IMR-90 (cell line): ENCODE measurements at regions not wholly inside any gene's neighbourhood (a gene's known extent, or its start where the extent isn't known, plus 50 kb on each side); places are given as distances from the start of the nearest gene placed in this dataset.

Source experiments
- CEBPB ChIP-seq: IDR thresholded peaks from 2 replicates; pipeline ENCODE4 v1.6.1; 2012; ENCODE audit warnings: low read depth, low read length, improper control_type of control experiment
- CHD1 ChIP-seq: IDR thresholded peaks from 2 replicates; pipeline ENCODE4 v1.6.1; 2012; ENCODE audit warnings: low read depth, low read length, improper control_type of control experiment
- MAFK ChIP-seq: IDR thresholded peaks from 2 replicates; pipeline ENCODE4 v1.6.1; 2012; ENCODE audit warnings: low read depth, low read length, improper control_type of control experiment
- MXI1 ChIP-seq: IDR thresholded peaks from 2 replicates; pipeline ENCODE4 v1.6.1; 2012; ENCODE audit warnings: low read depth, mild to moderate bottlenecking, low read length, moderate library complexity, borderline replicate concordance
- POLR2A ChIP-seq: IDR thresholded peaks from 2 replicates; pipeline ENCODE4 v1.6.1; 2012; ENCODE audit warnings: mild to moderate bottlenecking, low read depth, low read length
- RAD21 ChIP-seq: IDR thresholded peaks from 2 replicates; pipeline ENCODE4 v1.6.1; 2012; ENCODE audit warnings: low read length, improper control_type of control experiment
- TF ChIP-seq, protein P1 (sequence below): conservative IDR thresholded peaks from 2 replicates; pipeline ENCODE4 v1.5.1; 2012; ENCODE audit warnings: mild to moderate bottlenecking, low read depth, low read length, improper control_type of control experiment
- TF ChIP-seq, protein P2 (sequence below): fragments of 150-350 bp; IDR thresholded peaks from 2 replicates; pipeline ENCODE4 v1.6.1; 2017; ENCODE audit warnings: mild to moderate bottlenecking, antibody characterized with exemption, low read length, low read depth

DNA sequence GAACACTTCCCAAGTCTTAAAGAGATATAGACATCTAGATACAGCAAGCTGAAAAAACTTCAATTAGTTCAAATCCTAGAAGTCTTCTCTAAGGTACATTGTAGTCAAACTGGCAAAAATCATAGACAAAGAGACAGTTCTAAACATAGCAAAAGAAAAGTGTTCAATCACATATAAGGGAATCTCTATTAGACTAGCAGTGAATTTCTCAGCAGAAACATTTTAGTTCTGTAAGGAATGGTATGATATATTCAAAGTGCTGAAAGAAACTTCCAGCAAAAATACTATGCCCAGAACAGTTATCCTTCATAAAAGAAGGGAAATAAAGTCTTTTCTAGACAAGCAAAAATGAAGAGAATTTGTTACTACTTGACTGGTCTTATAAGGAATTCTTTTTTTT lies 186.3 kb upstream of the SYNCRIP start:
- TF ChIP-seq, protein P1, sequence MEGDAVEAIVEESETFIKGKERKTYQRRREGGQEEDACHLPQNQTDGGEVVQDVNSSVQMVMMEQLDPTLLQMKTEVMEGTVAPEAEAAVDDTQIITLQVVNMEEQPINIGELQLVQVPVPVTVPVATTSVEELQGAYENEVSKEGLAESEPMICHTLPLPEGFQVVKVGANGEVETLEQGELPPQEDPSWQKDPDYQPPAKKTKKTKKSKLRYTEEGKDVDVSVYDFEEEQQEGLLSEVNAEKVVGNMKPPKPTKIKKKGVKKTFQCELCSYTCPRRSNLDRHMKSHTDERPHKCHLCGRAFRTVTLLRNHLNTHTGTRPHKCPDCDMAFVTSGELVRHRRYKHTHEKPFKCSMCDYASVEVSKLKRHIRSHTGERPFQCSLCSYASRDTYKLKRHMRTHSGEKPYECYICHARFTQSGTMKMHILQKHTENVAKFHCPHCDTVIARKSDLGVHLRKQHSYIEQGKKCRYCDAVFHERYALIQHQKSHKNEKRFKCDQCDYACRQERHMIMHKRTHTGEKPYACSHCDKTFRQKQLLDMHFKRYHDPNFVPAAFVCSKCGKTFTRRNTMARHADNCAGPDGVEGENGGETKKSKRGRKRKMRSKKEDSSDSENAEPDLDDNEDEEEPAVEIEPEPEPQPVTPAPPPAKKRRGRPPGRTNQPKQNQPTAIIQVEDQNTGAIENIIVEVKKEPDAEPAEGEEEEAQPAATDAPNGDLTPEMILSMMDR = no peak
- TF ChIP-seq POLR2A = no peak
- TF ChIP-seq, protein P2, sequence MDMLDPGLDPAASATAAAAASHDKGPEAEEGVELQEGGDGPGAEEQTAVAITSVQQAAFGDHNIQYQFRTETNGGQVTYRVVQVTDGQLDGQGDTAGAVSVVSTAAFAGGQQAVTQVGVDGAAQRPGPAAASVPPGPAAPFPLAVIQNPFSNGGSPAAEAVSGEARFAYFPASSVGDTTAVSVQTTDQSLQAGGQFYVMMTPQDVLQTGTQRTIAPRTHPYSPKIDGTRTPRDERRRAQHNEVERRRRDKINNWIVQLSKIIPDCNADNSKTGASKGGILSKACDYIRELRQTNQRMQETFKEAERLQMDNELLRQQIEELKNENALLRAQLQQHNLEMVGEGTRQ = no peak
- TF ChIP-seq RAD21 = no peak
- no peak for TF ChIP-seq MAFK
- TF ChIP-seq MXI1 = no peak
- TF ChIP-seq CEBPB = no peak
- TF ChIP-seq CHD1 = no peak
